Osteocyte (in vitro differentiated cells): ENCODE measurements at regions not wholly inside any gene's neighbourhood (a gene's known extent, or its start where the extent isn't known, plus 50 kb on each side); places are given as distances from the start of the nearest gene placed in this dataset.

Experiments used
- DNase-seq: peaks from one replicate; pipeline ENCODE4 v3.0.0; 2021; ENCODE audit warnings: mixed read lengths; ENCODE audit not compliant: unreplicated experiment; ENCODE audit errors: extremely low spot score
- H3K27ac Mint-ChIP-seq: one replicate; pipeline ENCODE4 v1.8.0; 2021; ENCODE audit warnings: mild to moderate bottlenecking, mixed read lengths; ENCODE audit not compliant: unreplicated experiment
- H3K27me3 Mint-ChIP-seq: one replicate; pipeline ENCODE4 v1.8.0; 2021; ENCODE audit warnings: mixed read lengths; ENCODE audit not compliant: unreplicated experiment
- H3K36me3 Mint-ChIP-seq: one replicate; pipeline ENCODE4 v1.8.0; 2021; ENCODE audit warnings: mixed read lengths; ENCODE audit not compliant: unreplicated experiment
- H3K4me1 Mint-ChIP-seq: one replicate; pipeline ENCODE4 v1.8.0; 2021; ENCODE audit warnings: mixed read lengths; ENCODE audit not compliant: unreplicated experiment
- H3K4me3 Mint-ChIP-seq: one replicate; pipeline ENCODE4 v1.8.0; 2021; ENCODE audit warnings: mild to moderate bottlenecking, moderate library complexity, mixed read lengths; ENCODE audit not compliant: unreplicated experiment
- H3K9me3 Mint-ChIP-seq: one replicate; pipeline ENCODE4 v1.8.0; 2021; ENCODE audit warnings: mixed read lengths; ENCODE audit not compliant: unreplicated experiment
- TF ChIP-seq, protein P1 (sequence below): fragments of 200-600 bp; sonication (generic); IDR thresholded peaks from 2 replicates; pipeline ENCODE4 v1.5.0; 2021; ENCODE audit warnings: antibody characterized with exemption, mild to moderate bottlenecking, moderate library complexity

DNA sequence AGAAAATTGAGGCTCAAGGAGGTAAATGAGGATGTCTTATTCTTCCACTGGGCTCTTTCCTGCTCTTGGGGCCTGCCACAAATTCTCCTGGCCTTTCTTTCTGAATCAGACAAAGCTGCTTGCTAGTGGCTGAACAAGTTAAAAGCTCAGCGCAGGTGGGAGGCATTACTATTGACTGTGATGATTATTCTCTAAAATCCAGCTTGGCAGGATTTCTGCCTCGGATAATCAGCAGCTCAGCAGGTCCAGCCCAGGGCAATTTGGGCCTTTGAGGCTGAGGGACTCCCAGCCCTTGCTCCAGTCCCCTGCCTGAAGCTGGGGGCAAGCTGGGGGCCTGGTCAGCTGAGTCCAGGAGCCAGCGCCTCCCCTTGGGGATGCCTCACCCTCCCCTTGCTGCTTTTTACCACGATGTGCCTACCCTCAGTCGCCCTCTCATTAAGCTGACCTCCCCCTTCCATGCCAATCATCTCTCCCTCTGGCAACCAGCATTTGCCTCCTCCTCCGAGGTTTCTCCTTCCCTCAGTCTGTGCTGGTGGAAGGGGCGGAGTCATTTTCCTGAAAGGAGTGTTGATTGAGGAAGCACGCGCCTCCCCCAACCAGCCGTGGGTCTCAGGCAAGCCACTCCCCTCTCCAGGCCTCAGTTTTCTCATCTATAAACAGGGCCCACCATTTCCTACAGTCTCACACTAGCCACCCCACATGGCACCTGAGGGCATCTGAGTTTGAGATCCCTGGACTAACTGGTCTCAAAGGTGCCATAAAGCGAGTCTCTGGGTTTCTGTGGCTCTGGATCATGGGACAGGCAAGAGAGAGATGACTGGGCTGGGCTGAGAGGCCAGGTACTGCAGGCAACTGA, 60.6 kb upstream of the PRDM11 start:
- H3K4me3 Mint-ChIP-seq, result no peak overlapping the region
- peak overlapping the region; percentile 75 for H3K27ac Mint-ChIP-seq
- H3K27me3 Mint-ChIP-seq, result no peaks in the 10 kb centered on the region
- H3K36me3 Mint-ChIP-seq, result no peaks in the 10 kb centered on the region
- DNase-seq, result no peak
- TF ChIP-seq, protein P1, sequence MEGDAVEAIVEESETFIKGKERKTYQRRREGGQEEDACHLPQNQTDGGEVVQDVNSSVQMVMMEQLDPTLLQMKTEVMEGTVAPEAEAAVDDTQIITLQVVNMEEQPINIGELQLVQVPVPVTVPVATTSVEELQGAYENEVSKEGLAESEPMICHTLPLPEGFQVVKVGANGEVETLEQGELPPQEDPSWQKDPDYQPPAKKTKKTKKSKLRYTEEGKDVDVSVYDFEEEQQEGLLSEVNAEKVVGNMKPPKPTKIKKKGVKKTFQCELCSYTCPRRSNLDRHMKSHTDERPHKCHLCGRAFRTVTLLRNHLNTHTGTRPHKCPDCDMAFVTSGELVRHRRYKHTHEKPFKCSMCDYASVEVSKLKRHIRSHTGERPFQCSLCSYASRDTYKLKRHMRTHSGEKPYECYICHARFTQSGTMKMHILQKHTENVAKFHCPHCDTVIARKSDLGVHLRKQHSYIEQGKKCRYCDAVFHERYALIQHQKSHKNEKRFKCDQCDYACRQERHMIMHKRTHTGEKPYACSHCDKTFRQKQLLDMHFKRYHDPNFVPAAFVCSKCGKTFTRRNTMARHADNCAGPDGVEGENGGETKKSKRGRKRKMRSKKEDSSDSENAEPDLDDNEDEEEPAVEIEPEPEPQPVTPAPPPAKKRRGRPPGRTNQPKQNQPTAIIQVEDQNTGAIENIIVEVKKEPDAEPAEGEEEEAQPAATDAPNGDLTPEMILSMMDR, result no peak
- no peaks in the 10 kb centered on the region for H3K9me3 Mint-ChIP-seq
- H3K4me1 Mint-ChIP-seq, result peaks cover 78% of the 10 kb centered on the region

DNA sequence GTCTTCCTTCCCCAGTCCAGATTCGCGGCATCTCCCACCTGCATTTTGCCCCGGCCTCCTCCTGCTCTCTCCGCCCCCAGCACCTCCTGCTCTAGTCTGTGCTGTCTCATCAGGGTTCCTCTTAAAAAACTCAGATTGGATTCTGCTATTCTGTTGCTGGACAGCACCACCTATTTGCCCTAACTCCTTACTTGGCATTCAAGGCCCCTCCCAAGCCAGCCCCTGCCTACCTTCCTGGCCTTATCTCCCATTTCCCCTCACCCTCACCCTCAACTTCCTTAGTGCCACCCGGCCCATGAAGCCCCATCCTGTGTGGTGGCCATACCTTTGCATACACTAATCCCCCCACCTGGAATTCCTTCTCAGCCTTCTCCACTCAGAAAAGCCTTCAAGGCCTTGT, 59.9 kb upstream of the PRDM11 start:
- TF ChIP-seq, protein P1, result no peak
- H3K4me1 Mint-ChIP-seq, result peaks cover 83% of the 10 kb centered on the region
- H3K27me3 Mint-ChIP-seq, result no peaks in the 10 kb centered on the region
- DNase-seq, result no peak
- no peaks in the 10 kb centered on the region for H3K9me3 Mint-ChIP-seq
- no peak overlapping the region for H3K4me3 Mint-ChIP-seq
- no peaks in the 10 kb centered on the region for H3K36me3 Mint-ChIP-seq
- peak overlapping the region; percentile 96 for H3K27ac Mint-ChIP-seq

DNA sequence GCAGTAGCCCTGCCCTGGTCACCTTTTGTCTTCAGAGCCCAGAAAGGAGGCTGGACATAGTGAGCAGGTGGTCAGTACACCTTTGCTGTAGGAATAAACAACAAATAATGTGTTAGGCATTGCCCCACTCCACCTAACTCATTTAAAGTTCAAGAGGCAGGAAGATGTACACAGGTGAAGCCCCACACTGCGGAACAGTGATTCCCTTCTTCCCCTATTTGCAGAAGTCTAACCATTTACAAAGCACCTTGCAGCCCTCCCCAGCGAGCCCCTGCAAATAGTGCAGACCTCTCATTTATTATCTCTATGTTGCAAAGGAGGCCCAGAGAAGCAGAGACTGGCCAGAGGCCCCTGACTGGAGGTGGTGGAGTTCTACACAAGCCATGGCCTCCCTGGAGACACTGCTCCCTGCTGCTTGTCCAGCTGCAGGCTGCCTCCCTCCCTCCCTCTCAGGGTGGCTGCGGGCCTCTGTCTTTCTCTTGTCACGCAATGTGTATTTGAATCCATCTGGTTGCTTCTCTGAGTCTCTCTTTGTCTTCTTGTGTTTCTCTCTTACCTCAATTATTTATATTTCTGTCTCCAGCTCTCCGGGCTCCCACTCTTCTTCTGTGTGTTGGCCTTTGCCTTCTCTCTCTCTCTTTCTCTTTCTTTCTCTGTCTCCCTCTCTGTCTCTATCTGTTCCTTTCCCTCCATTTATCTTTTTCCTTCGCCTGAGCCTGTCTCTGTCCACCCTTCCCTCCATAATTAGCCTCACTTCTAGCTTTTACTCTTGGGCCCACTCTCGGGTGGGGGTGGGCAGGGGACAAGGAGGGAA, 59.1 kb upstream of the PRDM11 start:
- TF ChIP-seq, protein P1, result no peak
- H3K27ac Mint-ChIP-seq, result peak overlapping the region; percentile 96
- no peak for DNase-seq
- peak overlapping the region; percentile 21 for H3K4me3 Mint-ChIP-seq
- no peaks in the 10 kb centered on the region for H3K9me3 Mint-ChIP-seq
- no peaks in the 10 kb centered on the region for H3K27me3 Mint-ChIP-seq
- H3K36me3 Mint-ChIP-seq, result no peaks in the 10 kb centered on the region
- peaks cover 88% of the 10 kb centered on the region for H3K4me1 Mint-ChIP-seq

DNA sequence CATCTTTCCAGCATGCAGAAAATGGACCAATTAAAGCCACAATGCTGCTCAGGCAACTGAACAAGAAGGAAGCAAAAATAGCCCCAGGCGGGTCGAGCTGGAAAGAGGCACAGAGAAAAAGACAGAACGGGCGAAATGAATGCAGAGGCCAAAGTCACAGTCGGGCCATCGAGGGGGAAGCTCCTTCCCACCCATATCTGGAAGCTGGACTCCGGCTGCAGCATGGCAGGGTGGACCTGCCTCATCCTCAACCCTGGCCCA, 58.6 kb upstream of the PRDM11 start:
- peaks cover 88% of the 10 kb centered on the region for H3K4me1 Mint-ChIP-seq
- DNase-seq, result no peak
- H3K36me3 Mint-ChIP-seq, result no peaks in the 10 kb centered on the region

More for the DNA sequence above, 58.6 kb upstream of the PRDM11 start:
- Mint-ChIP-seq H3K27me3 (no peaks in the 10 kb centered on the region), H3K4me3 (peak overlapping the region; percentile 21), H3K9me3 (no peaks in the 10 kb centered on the region), H3K27ac (peak overlapping the region; percentile 96)
- TF ChIP-seq, protein P1, result no peak
